ENCODE measurements at regions not wholly inside any gene's neighbourhood (a gene's known extent, or its start where the extent isn't known, plus 50 kb on each side); places are given as distances from the start of the nearest gene placed in this dataset.

- TF ChIP-seq RNF2 (IDR thresholded peaks at IDR 0.05; ENCODE audit: borderline replicate concordance, low read depth, low read length, missing control alignments, poor library complexity, severe bottlenecking) (no peak), ATF2 (IDR thresholded peaks at IDR 0.05; ENCODE audit: low read length) (no peak)
Measured at GRCh38 chr9:81387360-81388106, 301.8 kb downstream of the TLE1 start (continued).
